ENCODE measurements at regions not wholly inside any gene's neighbourhood (a gene's known extent, or its start where the extent isn't known, plus 50 kb on each side); places are given as distances from the start of the nearest gene placed in this dataset.

DNA sequence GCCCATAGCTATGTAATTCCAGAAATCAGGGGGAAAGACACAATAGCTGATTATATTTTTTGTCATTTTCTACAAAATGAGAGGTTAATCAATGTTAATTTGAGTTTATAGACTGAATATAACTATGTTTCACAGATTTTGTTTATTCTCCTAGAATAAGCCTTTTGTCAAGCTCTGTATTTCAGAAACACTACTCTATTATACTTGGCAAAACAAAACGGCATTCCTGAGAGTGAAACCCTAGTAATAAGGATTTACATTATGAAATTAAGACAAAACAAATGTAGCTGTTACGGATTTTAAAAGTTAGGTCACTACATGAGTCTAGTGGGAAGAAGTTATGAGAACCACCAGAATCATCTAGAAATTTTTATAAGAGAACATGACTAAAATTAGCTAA lies 334.2 kb downstream of the KLF12 start:
- no peak for TF ChIP-seq CTCF (IDR thresholded peaks at IDR 0.05; ENCODE audit: insufficient read depth, low read depth, low read length)
- TF ChIP-seq EZH2 (IDR thresholded peaks at IDR 0.05; ENCODE audit: insufficient read depth, low read length): no peak
